ENCODE measurements at regions not wholly inside any gene's neighbourhood (a gene's known extent, or its start where the extent isn't known, plus 50 kb on each side); places are given as distances from the start of the nearest gene placed in this dataset.
"Not testable (repeated sequence)": the region's sequence is repeated elsewhere in the genome, so short reads cannot be mapped to it uniquely, and the experiment has no call there.

DNA sequence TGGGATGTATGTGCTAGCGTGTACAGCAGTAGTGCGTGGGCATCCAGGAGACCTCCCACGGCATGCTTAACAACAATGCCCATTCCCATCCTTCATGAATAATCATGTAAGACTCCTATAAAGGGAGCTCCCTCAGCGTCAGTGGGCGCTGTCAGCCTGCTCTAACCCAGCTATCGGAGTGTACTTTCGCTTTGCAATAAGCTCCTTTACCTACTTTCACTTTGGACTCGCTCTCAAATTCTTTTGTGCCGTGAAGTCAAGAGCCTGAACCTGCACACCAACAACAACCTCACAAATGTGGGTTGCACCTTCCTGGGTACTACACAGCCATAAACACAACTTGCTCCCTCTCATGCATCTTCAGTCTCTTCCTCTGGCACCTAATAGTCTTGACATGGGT lies 114.8 kb upstream of the PAXBP1 start:
- no peak for DNase-seq

DNA sequence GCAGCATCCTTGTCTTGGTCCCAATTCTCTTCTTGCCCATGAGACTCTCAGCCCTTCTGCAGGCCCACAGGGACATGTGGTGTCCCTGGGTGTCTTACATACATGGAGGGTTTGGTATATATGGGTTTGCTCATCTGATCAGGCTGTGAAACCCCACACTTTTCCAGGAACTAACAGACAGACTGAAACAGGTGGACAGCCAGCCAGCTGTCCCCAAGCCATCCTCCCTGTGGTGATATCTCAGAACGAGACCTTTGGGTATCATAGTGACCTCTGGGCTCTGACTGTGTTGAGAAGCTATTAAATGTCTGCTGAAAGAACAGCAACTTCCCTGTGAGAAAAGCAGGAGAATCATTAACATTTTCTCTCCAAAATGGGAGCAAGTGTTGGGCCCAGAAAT lies 115.5 kb upstream of the PAXBP1 start:
- no peak for DNase-seq

DNA sequence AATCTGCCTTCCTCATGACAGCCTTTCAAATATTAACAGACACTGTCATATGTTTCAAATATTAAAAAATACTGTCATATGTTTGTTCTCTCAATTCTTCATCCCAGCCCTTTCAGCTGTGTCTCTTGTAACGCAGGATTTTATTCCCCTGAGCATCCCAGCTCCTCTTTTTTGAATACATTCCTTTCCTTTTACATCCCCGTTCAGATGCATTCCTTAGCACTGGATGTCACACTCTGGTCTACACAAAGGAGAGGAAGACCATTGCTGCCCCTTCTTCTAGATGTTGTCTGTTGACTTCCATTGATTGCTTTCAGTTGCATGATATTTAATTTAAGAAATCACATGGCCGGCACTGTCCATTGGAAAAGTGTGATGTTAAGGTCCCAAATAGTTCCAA lies 117.4 kb upstream of the PAXBP1 start:
- no peak for DNase-seq

DNA sequence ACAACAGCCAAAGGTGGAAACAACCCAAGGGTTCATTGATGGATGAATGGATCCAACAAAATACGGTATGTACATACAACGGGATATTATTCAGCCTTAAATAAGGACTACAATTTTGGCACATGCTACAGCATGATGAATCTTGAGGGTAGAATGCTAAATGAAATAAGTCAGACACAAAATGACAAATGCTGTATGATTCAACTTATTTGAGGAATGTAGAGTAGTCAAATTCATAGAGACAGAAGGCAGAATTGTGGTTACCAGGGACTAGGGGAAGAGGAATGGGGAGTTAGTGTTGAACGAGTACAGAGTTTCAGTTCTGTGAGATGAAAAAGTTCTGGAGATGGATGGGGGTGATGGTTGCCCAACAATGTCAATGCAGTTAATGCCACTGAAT lies 118.0 kb upstream of the PAXBP1 start:
- no peak for DNase-seq

DNA sequence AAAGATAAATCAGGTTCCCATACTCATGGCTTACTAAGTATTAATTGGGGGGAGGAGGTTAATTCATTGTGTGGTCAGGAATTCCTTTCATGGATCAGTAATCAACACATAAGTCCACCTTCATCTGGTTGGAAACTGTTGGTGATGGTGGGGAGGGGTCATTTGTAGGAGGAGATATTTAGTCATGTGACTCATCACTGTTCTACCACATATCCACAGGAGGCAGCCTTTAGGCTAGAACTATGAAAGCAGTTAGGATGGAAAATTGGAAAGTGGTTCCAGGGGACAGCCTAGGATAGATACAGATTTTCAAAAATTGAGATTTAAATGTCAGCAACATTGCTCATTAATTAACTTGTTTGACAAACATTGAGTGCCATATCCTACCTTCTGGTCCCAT lies 122.8 kb upstream of the PAXBP1 start:
- no peak for DNase-seq

DNA sequence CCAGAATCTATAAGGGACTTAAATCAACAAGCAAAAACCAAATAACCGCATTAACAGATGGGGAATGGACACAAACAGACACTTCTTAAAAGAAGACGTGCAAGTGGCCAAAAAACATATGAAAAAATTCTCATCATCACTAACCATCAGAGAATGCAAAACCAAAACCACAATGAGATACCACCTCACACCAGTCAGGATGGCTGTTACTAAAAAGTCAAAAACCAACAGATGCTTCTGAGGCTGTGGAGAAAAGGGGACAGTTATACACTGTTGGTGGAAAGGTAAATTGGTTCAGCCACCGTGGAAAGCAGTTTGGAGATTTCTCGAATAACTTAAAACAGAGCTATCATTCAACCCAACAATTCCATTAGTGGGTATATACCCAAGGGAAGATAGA lies 124.9 kb upstream of the OLIG2 start:
- no peak for DNase-seq

DNA sequence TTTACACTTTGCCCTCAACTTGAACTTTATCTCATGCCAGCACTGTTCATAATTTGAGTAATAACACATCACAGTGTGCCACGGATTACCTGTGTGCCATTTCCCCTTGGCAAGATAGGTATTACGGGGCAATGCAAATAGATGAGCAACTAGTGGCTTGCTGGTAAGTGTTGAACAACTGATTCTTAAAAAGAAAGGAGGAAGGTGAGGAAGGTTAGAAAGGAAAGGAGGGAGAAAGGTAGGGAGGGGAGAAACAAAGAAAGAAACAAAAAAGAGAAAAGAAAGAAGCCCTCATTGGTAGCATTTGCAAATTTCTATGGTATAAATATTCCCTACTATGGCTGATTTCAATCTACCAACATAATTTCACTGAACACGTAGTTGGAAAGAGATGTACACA lies 118.2 kb upstream of the OLIG2 start:
- DNase-seq = no peak

DNA sequence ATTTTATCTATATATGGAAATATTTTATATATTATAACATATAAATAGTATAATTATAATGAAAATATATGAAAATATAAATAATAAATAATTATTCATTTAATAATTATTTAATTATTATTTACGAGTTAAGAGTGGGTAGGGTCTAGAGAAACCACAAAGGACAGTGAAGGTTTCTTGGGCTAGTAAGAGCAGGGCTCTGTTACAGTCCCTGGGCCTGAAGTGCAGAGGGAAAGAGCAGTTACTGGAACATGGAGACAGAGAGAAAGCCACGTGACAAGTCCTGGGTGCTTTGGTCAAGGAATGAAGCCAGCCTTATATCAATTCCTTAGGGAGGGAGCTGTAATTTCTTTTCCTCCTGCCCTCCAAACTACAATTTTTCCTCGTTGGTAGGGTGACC lies 117.2 kb upstream of the OLIG2 start:
- DNase-seq = no peak

DNA sequence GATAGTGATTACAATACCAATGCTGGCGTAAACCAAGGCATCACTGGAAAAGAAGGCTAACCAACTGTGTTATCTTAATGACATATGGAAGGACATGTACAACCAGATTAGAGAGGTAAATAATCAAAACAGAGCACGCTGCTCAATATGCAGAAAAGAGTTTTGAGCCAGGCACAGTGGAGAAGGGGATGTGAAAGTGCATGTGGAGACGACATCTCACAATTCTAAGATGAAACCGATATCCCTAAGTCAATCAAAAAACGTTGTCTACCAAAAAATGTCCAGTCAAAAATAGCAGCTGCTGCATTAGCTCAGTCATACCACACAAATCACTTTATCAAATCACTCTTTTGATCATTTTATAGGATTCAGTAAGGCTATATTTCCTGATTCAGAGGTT lies 116.3 kb upstream of the OLIG2 start:
- no peak for DNase-seq

DNA sequence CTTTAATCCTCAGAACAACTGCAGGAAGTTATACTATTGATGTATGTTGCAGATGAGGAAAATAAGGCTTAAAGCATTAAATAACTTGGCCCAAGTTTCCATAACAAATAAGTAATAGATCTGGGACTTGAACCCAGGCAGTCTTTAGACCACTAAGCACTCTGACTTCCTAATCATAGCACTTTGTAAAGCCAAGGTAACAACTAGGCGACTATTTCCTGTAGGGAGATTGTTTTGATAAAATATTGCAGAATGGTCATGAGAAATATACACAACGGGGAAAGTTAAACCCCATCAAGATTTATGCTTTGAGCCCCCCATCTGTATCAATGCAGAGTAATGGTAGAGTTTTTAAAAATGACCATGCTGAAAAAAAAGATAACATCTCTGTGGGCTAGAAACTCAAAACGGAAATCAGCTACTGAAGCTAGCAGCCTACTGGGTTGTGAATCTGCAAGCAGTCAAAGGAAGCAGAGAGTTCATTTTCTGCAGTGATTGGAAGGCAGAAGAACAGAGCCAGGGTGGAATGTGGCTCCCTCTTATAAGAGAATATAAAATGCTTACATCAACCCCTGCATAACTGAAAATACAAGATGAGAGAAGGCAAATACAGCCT lies 111.2 kb upstream of the OLIG2 start:
- DNase-seq = no peak

DNA sequence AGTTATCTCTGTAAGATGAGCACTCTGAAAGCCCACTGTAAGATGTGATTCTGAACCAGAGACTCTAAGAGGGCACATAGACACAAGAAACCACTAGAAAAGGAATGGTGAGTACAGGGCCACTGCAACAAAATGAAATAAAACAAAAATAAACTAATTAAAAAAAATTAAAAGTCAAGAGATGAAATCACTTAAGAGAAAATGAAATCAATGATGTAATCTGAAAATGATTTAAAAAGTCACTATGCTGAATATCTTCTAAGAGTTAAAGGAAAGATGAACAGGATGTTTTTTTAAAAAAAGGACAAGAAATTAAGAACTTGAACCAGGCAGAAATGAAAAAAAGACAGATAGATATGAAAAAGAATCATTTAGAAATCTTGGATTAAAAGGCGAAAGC lies 110.6 kb upstream of the OLIG2 start:
- DNase-seq = no peak

DNA sequence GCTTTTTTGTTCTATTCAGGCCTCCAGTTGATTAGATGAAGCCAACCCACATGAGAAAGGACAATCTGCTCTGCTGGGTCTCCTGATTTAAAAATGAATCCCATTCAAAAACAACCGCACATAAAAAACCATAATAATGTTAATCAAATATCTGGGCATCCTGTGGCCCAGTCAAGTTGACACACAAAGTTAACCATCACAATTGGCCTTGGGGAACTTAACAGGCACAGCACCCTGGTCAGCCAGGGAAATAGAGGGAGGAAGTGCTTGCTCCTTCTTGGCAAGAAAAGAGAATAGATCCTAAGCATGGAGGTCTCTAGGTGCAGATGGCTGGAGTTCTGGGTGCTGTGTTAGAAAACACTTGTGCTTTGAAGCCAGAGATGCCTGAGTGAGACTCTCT lies 109.6 kb upstream of the OLIG2 start:
- no peak for DNase-seq

DNA sequence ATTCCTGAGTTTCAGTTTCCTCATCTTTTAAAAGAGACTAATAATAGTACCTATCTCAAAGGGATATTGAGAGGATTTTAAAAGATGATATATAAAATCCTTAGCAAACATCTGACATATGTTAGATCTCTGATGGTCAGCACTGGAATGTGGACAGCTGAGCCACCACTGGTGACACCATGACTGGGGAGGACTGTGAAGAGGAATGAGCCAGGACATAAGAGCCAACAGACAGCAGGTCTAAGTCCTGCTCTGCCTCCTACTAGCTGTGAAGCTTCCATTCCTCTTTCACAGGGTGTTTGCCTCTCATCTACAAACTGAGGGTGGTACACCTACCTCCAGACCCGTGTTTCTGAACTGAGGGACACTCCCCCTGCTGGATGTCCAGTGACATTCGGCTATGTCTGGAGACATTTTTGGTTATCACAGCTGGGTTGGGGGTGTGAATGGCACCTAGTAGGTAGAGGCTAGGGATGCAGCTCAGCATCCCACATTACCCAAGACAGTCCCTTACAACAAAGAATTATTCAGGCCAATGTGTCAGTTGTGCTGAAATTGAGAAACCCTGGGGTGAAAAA lies 109.1 kb upstream of the OLIG2 start:
- no peak for DNase-seq

DNA sequence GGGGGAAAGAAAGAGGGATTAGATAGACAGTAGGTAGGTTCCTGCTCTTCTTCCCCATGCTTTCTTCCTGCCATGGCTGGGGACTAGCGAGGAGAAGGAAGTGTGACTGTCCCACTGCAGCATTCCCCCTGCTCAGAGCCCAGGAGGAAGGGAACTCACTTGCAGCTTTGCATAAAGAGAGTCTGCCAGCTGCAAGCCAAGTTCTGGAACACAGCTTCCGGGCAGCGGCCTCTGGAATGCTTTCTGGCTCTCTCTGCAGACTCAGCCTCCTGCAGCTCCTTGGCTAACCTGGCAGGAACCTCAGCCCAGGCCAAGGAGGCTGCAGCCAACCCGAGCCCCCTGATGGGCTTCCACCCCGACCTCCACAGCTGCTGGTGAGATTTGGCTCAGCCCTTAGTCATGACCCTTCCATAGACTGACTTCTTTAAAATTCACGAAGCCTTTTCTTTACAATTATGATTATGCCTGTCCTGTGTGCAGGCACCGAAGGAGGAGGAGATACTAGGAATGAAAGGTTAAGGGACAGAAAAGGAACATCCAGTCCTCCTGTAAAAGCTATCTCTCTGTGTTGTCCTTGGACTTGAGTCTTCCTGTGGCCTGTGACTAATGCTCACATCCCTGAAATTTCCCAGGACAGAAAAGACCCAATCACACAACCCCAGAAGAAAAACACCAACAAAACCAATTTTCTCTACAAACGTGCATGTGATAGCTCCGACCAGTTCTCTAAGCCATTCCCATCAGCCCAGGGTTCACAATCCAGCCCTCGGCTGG lies 108.2 kb upstream of the OLIG2 start:
- no peak for DNase-seq

DNA sequence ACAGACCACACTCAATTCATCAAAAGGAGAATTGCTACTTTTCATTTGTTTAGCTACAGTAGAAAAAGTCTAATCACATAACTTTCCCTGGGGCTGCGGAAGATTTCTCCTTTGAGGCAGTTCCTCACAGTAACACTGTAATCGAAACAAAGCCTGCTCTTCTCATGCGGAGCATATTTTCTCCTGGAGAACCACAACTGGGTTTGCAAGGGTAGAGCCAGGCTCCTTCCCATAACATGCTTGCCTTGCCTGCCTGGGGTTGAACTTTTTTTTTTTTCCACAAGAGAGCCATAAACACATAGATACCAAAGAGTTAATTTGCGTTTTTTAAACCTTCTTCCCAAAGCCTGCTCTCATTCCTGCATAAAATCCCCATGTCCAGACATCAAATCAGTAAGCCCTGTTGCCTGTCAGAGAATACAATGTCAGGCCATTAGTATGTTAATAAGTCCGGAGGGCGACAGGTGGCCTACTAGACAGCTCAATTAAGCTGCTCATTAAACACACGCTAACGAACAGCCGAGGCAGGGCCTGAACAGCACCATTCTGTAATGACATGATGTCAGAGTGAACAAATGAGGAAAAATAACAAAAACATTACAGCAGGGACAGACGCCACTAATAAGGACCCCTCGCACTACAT lies 107.1 kb upstream of the OLIG2 start:
- DNase-seq = no peak

DNA sequence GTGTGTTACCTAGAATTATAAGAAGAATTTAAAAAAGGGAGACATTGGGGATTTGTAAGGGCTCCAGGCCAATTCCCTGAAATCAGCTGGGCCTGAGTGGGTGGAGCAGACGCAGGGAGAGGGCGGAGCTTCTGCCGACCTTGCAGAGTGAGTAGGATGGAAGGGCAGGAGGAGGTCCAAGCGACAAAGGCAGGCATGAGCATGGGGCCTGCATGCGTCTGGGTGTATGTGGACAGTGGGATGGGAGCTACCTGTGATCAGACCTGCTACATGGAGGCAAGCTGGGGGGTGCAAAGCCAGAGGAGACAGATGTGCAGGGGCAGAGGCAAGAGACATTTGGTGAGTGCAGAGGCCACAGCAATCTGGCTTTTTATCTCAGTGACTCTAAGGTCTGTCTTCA lies 105.3 kb upstream of the OLIG2 start:
- DNase-seq = no peak

DNA sequence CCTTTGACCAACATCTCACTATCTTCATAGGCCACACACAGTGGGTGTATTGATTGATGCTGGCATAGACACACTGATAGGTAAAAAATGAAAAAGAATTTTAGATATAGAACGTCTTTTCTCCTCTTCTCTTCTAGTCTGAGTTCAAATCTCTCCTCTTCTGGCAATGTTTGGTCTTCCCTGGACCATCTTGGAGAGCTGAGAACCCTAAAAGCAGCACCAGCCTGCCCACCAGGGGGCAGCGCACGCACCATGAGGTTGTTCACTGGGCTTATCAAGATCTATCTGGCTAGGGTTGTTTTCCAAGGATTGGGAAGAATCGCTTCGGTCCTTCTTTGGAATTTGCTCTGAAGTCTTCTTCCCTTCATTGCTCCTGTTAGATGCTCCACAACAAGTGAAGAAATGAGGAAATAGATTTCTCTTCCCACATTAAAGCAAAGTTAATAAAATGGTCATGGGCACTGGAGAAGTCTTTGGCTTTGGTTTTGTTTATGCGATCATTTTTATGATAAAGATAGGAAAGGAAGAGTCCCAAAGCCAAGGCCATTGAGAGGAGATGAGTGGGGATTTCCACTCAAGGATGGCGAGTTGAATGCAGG lies 104.0 kb upstream of the OLIG2 start:
- peak; percentile 18 for DNase-seq

DNA sequence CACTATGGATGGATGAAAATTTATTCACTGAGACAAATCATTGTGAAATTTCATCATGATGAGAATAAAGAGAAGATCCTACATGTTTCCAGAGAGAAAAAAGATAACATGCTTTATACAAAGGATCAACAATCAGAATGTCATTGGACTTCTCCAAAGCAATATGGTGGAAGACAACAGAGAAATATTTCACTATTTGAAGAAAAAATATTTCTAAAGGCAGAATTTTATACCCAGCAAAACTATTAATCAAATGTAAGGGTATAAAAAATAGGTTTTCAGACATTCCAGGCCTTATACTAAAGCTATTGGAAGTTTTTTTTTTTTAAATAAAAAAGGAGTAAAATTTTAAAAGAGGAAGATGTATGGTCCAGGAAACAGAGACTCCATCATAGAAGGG lies 100.6 kb upstream of the OLIG2 start:
- no peak for DNase-seq

DNA sequence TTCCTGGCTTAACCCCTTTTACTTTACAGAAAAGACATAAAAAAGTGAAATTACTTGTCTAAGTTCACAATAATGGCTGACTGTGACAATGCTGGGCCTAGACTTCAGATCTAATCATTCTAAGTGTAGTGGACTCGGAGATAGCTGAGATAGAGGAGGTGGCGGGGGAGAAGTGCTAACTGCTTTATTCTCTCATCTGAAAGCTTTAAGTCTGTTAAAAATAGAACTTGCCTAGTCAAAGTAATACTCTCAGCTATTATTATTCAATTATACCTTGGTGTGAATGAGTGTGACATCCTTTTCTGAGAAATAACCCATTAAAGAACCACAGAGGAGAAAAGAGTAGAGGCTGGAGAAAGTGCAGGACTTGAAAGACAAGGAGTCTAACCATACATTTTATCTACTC lies 96.1 kb upstream of the OLIG2 start:
- no peak for DNase-seq

DNA sequence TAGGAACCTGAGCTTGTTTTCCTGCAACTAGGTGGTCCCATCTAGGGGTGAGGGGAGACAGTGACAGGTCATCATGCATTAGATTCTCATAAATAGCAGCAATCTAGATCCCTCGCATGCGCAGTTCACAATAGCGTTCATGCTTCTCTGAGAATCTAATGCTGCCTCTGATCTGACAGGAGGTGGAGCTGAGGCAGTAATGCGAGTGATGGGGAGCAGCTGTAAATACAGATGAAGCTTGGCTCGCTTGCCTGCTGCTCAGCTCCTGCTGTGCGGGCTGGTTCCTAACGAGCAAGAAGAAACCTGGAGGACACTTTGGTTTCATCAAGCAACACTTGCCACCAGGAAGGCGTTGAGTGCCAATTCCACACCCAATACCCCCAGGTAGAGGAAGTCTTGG lies 95.1 kb upstream of the OLIG2 start:
- DNase-seq = no peak

DNA sequence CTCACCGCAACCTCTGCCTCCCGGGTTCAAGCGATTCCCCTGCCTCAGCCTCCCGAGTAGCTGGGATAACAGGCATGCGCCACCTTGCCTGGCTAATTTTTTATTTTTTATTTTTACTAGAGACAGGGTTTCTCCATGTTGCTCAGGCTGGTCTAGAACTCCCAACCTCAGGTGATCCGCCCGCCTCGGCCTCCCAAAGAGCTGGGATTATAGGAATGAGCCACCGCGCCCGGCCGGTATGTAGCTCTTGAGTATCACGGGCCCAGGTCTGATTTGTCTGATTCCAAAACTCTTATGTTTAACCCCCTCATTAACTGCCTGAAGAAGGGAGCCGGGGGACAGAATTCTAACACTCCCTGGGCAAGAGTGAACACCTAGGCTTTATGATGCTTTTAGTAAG lies 91.7 kb upstream of the OLIG2 start:
- DNase-seq = not testable (repeated sequence)

DNA sequence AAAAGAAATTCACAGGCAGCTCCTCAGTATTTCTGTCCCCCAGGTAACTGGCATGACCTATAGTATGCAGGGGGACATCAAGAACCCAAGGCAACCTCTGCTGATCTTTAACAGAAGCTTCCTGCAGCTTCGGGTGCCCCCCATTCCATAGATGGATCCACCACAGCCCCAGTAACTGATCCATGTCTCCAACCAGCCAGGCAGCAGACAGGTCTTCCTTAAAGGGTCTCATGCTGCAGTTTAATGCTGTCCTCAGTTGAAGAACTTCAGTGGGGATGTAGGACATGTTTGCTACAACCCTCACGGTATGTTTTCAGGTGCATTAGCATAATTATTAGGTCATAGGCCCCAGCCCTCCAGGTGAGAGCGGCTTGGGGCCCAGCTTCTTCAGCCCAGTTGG lies 90.9 kb upstream of the OLIG2 start:
- no peak for DNase-seq

Measured in T-helper 9 cell (primary cell).